ENCODE measurements at regions not wholly inside any gene's neighbourhood (a gene's known extent, or its start where the extent isn't known, plus 50 kb on each side); places are given as distances from the start of the nearest gene placed in this dataset.
"Not testable (repeated sequence)": the region's sequence is repeated elsewhere in the genome, so short reads cannot be mapped to it uniquely, and the experiment has no call there.

DNA sequence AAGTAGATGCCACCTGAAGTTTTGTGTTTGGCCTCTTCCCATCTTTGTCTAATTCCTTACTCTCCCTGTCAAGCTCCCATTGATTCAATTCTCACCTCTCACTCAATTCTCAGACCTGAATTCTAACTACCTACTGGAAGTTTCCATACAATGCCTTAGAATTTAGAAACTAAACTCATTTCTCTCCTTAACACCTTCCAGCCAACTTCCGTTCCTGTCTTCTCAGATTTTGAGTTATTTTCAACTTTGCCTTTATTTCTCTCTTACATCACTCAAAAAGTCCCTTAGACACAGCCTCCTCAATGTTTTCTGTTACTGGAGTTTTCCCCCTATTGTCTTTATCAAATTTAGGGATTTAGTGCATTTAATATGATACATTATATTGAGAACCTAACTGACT lies 382.2 kb downstream of the DMAC1 start:
- TF ChIP-seq POLR2A (IDR thresholded peaks at IDR 0.05), result not testable (repeated sequence)
- TF ChIP-seq, protein P1, sequence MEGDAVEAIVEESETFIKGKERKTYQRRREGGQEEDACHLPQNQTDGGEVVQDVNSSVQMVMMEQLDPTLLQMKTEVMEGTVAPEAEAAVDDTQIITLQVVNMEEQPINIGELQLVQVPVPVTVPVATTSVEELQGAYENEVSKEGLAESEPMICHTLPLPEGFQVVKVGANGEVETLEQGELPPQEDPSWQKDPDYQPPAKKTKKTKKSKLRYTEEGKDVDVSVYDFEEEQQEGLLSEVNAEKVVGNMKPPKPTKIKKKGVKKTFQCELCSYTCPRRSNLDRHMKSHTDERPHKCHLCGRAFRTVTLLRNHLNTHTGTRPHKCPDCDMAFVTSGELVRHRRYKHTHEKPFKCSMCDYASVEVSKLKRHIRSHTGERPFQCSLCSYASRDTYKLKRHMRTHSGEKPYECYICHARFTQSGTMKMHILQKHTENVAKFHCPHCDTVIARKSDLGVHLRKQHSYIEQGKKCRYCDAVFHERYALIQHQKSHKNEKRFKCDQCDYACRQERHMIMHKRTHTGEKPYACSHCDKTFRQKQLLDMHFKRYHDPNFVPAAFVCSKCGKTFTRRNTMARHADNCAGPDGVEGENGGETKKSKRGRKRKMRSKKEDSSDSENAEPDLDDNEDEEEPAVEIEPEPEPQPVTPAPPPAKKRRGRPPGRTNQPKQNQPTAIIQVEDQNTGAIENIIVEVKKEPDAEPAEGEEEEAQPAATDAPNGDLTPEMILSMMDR (IDR thresholded peaks at IDR 0.05), result not testable (repeated sequence)

Measured in right lobe of liver (tissue), 4 donors.